CD4-positive, alpha-beta T cell treated with Interleukin-4 for 4 hours (primary cell): ENCODE measurements at regions not wholly inside any gene's neighbourhood (a gene's known extent, or its start where the extent isn't known, plus 50 kb on each side); places are given as distances from the start of the nearest gene placed in this dataset.
A peak's percentile ranks its signal among the peaks of the same experiment; 100 is the strongest.

Source experiments
- DNase-seq: peaks from one replicate; pipeline ENCODE4 v3.0.0-alpha.2; 2020

DNA sequence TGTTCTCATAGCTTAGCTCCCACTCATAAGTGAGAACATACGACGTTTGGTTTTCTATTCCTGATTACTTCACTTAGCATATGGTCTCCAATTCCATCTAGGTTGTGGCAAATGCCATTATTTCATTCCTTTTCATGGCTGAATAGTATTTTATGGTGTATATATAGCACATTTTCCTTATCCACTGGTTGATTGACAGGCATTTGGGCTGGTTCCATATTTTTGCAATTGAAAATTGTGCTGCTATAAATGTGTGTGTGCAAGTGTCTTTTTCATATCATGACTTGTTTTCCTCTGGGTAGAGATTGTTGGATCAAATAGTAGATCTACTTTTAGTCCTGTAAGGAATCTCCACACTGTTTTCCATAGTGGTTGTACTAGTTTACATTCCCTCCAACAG, 133.0 kb upstream of the TAB2 start:
- DNase-seq: no peak

DNA sequence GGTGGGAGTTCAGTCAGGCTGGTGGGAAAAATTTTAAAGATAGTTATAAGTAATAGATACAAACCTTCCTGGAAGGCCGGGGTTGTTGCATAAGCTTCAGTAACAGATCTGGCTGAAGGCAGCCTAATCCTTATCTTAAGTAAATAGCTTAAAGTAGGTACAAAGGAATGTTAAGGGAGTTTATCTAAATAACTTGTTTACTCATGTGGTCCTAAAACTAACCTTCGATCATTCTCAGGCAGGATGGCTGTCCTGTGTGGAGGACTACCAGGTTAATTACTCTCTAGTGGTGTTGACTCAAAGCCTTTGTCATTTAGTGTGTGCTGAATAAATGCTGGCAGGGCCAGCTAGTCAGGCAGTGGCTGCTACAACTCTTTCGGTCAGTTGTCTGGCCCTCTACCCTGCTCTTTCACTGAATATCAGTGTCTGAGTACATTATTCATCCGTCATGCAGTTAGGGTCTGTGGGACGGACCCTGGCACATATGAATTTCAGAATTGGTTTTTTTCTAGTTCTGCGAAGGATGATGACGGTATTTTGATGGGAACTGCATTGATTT, 131.6 kb upstream of the TAB2 start:
- no peak for DNase-seq

DNA sequence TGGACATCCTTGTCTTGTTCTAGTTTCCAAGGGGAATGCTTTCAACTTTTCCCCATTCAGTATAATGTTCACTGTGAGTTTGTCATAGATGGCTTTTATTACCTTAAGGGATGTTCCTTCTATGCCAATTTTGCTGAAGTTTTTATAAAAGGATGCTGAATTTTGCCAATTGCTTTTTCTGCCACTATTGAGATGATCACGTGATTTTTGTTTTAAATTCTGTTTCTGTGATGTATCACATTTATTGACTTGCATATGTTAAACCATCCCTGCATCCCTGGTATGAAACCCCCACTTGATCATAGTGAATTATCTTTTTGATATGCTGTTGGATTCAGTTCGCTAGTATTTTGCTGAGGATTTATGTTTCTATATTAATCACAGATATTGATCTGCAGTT, 130.6 kb upstream of the TAB2 start:
- no peak for DNase-seq

DNA sequence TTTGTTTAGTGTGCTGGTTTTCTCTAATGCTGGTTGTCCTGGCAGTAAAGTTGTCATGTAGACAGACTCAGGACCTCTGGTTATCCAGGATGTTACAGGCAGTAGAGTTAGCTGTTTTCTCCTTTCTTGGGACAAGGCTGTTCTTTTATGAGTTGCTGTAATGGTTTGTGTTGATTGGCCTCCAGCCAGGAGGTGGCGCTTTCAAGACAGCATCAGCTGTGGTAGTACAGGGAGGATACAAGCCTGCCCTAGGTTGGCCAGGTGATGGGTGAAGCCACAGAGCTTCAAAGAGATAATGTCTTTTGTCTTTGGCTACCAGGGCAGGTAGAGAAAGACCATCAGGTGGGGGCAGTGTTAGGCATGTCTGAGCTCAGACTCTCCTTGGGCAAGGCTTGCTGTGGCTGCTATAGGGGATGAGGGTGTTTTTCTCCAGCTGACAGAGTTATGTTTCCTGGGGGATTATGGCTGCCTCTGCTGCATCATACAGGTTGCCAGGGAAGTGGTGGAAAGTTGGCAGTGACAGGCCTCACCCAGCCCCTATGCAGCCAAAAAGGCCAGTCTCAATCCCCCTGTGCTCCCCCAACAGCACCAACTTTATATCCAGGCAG, 127.2 kb upstream of the TAB2 start:
- DNase-seq: peak; percentile 67

DNA sequence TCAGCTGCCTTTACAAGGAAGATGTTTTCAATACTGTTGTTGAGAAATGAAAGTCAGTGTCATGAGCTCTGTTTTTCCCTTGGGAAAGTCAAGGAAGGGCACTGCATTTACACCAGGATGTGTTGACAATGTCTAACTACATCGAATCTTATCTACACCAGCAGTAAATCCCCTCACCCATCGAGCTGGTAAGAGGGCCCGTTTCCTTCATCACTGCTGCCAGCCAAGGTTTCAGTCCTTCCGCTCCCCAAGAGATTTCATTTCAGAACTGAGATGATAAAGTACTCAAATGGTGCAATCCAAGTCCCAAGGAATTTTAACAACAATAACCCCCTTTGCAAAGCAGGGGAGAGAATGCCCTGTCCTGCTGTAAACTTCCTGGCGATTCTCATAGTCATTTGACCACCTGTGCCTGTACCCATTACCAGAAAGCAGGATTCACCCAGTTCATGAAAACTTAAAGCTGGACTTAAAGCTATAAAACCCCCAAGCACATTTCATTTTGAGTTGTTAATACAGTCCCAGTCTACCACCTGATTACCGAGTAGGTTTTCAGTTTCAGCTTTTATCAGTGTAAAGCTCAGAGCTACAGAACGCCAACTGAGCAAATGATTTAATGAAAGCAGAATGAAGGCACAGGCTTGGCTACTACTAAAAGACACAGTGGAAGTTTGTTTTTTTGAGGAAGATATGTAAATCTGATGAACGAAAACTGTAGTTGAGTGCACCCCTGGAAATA, 122.5 kb upstream of the TAB2 start:
- no peak for DNase-seq

DNA sequence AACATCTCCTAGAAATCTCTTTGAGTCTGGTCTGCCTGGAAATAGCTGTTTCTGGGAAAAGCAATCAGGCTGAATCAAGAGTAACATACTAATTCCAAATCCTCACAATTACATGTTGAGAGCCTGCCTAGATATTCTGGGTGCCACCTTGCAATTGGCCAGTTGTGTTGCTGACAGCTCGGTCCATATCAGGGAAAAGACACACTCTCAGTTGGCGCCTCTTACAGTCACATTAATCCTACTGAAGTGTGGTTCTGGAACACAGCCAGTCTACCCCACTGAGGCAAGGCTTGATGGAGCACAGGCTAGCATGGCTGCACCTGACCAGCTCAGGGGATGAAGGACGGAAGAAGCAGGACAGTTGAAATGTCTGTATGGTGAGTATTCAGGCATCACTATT, 121.4 kb upstream of the TAB2 start:
- DNase-seq: no peak

DNA sequence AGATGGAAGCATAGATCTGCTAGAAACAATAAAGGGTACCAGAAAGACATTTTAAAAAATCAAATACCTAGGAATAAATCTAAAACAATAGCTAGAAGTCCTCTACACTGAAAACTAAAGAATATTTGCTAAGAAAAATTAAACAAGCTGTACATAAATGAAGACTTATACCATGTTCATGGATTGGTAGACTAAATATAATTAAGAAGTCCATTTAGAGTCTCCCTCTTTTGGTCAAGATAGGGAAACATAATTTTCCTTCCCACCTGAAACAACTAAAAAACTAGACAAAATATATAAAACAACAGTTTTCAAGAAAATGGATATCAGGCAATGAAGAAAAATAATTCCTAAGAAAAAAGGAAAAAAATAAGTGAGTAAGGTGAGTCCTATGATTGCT, 120.0 kb upstream of the TAB2 start:
- no peak for DNase-seq

DNA sequence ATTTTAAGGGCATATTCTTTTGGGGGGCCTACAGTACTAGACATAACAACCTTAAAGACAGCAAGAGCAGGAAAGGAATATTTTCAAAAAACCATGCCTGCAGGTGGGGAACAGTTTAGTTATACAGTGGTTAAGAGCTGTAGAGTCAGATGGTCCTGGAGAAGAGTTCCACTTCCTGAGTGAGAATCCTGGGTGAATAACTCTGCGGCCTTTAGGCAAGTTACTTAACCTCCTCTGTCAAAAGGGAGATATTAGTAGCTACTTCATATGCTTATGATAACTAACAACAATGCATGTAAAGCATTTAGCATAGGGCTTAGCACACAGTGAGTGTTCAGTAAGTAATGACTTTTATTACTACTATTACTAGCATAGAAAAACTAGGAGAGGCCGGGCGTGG, 119.2 kb upstream of the TAB2 start:
- no peak for DNase-seq

DNA sequence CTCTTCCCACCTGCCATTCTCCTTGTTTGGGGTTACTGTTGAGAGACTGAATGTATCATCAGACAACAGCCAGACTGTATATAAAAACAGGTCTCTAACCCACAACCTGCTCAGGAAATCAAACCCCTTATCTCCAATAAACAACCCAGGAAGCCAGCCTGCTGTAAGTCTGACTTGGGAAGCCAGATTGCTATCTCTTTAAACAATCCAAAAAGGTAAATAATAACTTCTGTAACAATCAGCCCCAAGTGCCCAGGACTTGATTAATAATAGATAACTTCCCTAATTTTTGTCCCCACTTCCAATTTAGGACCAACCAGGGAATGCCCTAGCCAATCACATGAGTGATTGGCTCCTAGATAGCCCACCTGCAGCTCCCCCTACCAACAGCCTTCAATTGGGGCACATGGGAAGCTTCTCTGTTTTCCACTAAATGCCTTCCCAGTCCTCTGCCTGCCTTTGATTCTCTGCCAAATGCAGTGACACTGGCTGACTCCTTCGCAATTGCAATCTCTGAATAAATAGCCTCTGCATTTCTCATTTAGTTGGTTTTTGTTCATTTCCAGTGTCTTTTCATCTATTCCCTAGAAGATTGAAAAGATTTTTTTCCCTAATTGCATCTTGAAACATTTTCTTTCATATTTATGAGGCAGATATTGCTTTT, 117.1 kb upstream of the TAB2 start:
- no peak for DNase-seq

DNA sequence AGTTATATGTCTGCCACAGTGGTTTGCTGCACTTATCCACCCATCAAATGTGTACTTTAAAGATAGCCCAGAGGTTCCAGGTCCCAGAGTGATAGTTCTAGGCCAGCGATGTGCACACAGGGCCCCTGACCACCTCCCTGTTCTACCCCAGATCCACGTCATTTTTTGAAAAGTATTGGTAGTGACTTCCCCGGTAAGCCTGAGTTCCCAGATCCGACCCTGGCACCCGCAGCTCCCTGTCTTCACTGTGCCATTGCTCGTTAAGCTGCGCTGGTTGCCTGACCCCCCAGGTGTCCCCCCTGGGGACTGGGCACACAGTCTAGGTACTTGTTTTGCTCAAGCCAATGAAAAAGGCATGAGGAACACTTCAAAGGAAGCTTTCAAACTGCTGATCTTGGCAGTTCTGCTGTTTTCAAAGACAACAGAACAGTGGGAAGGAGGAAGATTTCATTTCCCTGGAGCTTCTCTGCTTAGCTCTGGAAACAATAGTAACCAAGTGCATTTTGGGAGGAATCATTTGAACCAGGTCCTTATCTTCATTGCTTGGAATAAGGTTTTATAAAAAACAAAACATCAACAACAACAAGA, 116.3 kb upstream of the TAB2 start:
- DNase-seq: no peak

DNA sequence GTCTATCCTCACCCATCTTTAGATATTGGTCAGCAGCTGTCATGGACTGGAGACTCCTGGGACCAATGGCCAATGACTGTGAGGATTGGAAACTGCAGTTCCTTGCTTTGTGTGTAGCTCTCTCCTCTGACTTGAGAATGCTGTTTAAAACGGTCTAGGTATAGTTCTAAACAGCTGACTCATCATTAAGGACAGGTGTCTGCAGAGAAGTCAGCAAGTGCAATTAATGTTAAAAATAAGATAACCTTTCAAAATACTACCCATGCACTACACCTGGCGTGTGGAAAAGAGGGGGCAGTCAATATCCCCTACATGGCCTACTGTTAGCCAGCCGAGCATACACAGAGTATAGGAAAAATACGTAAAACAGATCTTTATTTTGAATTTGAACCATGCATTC, 115.4 kb upstream of the TAB2 start:
- DNase-seq: no peak

DNA sequence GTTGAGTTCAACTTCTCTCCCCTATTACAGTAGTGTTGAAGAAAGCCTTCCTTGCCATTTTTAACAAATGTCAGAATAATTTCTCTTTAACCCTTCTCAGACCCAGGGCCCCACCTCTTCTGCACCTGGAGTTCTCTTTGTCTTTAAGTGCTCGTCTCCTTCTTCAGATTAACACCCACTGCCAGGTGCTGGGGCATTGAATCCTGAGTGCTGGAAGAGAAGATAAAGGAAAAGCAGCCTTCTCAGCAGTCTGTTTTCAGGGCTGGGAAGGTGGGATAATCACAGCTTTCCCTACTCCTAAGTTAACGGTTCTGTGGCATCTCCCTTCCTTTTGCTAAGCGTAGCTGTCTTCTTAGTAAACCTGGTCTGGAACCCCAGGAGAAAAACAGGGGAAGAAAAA, 114.6 kb upstream of the TAB2 start:
- no peak for DNase-seq

DNA sequence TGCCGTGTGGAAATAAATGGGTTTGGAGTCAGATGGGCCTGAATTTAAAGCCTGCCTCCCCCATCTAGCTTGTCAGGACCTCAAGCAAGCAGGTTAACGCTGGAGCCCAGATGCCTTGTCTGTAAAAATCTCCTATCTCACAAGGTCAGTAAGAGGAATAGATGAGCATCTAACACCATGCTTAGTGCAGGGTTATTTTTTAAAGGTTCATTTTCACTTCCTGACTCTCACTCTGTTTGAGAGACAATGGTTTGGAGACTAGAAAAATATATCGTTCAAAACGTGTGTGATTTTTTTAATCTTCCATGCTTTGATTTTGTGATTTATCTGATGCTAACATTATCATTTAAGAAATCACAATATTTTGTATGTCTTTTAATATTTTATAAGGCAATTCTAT, 114.0 kb upstream of the TAB2 start:
- DNase-seq: no peak

DNA sequence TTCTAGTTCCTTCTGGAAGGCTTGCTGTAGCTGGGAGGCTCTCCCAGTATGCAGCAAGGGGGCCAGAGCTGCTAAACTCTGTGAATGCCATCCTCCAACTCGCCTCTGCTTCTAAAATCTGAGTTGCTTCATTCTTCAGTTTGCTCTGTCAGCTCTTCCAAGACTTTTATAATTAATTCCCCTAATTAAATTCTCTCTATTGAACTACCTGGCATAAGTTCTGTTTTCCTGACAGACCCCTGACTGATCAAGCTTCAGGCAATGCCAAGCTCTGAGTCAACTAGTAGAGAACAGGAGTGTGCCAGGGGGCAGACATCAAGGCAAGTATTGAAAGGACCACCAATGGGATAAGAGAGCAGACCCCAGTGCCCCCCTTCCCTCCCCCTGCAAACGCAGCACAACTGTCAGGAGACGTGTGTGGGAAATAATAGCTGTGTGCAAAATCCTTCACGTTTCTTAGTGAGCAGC, 109.3 kb upstream of the TAB2 start:
- no peak for DNase-seq

DNA sequence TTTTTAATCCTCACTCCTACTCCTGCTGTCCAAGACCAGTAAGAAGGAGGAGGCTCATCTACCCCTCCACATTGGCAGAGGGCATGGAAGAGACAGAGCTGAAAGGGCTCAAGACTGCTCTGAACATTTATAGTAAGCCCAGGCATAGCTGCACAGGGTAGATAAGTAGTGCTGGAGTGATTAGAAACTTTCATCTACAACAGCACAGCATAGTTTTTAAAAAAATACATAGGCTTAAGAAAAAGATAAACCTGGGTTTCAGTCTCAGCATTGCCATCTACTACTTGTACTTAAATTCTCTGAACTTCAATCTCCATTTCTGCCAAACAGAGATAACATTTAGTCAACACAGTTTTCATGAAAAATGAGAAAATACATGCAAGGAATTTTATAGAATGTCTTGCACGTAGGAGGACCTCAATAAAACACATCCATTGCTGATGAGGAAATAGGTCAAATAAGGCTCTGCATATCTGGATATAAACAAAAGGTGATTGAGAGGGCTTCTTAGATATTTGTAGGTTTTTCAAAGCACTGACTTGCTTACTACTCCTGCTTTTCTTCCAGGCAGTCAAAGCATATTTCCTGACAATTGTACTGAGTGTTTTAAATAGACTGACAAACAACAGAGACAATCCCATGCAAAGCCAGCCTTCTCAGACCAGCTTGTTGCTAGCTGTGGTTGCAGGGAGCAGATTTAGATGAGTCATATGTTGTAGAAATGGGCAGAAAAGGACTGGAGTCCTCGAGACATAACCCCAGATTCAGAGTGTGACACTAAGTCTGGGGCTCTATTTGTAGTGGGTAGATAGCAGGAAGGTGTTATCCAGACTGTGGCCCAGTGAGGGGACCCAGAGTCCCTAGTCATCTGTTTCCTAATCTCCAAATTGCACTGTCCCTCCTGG, 107.4 kb upstream of the TAB2 start:
- peak; percentile 88 for DNase-seq

DNA sequence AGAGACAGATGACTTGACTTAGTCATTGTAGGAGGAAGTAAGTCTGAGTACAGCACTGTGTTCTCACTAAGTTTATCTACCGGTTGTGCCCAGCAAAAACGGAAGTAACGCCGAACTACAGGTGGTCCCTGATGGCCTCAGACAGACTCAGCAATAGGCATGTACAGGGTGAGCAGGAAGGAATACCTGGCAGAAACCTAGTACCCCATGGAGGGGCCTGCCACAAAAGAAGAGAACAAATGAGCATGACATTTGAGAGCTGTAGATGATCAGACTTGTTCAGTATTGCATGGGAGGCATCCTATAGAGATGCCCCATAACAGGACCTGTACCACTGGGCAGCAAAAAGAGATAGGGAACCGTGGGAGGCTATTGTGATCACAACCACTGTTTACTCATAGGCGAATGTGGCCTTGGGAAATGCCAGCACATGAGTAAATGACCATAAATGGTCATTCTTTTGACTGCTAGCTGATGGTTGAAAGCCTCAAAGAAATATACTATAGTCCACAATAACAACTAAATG, 106.4 kb upstream of the TAB2 start:
- DNase-seq: peak; percentile 66

DNA sequence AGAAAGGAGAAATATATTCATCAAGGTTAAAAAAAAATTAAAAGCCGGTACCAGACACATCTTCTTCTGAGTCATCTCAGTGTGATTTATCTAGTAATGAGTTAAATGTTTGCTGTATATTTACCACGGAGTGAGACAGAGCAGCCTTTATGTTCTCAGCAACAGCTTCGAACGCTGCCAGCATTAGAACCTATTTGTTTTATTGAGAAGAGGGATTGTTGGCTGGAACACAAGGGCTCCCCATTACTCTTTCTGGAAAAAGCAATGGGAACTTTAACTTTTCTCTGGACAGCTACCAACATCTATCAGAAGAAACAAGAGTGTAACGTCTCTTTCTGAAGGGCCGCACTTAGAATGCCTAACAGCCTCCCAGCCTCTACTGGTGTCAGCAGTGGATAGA, 105.3 kb upstream of the TAB2 start:
- peak; percentile 54 for DNase-seq

DNA sequence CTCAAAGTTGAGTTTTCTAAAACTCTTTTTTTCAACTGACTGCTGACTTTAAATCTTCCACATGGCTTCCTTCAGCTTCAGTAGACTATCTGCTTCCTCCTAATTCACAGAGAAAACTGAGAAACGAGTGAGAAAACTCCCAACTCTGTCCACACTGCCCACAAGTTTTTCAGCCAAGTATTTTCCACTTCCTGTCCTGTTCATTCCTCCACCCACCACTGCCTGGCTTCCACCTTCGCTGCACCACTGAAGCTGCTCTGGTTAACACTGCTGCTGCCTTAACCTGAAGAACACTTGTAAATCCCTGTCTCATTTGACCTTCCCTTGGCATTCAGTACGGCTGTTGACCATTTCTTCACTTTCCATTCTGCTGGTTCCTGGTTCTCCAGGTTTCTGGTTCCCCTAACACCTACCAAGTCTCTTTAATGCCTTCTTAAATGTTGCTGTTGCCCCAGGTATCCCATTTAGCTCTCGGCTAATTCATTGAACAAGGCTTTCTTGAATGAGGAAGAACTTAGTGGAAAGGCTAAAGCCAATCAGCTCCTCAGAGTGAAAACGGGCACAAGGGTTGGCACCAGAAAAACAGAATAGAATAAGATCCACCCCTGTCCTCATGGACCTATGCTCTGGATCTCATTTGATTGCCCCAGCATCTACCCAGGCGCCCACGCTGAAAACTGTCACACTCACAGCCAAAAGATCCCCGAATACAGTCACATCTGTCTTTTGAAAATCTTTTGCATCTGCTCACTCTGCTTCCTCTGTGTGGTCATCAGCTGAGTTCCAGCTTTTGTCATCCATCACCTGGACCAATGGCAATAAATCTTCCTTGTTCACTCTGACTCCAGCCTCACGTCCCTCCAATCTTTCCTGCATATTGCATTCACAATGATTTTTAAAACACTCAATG, 104.4 kb upstream of the TAB2 start:
- peak; percentile 30 for DNase-seq

DNA sequence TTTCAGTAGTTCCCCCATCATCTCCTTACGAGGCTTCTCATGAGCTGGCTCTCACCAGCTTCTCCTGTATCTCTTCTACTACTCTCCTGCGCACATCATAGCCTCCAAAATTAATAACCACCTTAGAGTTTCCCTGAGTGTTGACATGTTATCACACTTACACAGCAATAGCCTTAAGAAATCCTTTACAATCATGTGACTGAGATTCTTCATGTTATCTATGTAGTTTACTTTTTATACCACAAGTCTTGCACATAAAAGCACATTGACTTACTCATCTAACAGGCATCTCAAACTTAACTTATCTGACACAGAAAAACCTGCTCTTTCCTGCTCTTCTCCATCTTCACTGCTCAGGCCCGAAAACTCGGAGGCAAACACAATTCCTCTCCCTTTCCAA, 103.7 kb upstream of the TAB2 start:
- DNase-seq: peak; percentile 31

DNA sequence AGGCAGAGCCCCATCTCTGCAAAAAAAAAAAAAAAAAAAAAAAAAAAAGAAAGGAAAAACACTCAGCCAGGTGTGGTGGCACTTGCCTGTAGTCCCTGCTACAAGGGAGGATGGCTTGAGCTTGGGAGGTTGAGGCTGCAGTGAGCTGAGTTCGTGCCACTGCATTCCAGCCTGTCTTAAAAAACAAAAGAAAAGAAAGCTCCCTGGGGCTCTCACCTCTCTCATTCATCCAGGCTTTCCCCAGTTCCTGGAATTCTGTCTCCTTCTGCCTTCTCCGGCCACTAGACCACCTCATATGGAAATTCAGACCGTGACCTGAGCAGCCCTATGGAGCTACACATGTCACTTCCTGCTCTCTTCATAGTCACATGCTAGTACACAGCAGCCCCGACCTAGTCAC, 101.1 kb upstream of the TAB2 start:
- DNase-seq: no peak

DNA sequence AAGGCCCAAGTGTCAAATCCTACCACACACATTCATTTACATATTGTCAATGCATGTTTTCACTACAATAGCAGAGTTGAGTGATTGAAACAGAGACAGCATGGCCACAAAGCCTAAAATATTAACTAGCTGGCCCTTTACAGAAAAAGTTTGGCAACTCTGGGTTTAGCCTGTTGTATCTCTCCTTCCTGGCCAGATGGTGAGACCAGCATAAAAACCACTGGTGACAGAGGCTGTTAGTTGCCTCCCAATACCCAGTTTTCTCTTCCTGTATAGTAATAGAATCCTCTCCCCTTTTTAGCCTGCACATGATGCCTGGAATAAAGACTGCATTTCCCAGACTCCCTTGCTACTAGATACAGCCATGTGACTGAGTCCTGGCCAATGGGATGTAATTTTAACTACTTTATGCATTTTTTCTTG, 100.0 kb upstream of the TAB2 start:
- no peak for DNase-seq
